K562 (cell line): ENCODE measurements at regions not wholly inside any gene's neighbourhood (a gene's known extent, or its start where the extent isn't known, plus 50 kb on each side); places are given as distances from the start of the nearest gene placed in this dataset.

Source experiments
- ATF4 ChIP-seq: fragments of 450-650 bp; formaldehyde crosslinking; IDR thresholded peaks from 2 replicates; pipeline ENCODE4 v1.4.0; 2022; ENCODE audit warnings: mild to moderate bottlenecking, moderate library complexity
- ATF7 ChIP-seq: fragments of 450-650 bp; IDR thresholded peaks from 2 replicates; pipeline ENCODE4 v1.7.1; 2014; ENCODE audit warnings: mild to moderate bottlenecking, moderate library complexity
- CEBPG ChIP-seq, 3 experiments: fragments of 200-800 bp in 1 of 3; sonication (Bioruptor generic) in 1 of 3; sonication (generic) in 1 of 3; formaldehyde crosslinking in 1 of 3; IDR thresholded peaks in 2 of 3; conservative IDR thresholded peaks in 1 of 3; 2 replicates each; pipeline versions ENCODE4 v1.6.1 to v1.8.0; 2016 to 2022; ENCODE audit warnings: missing compliant biosample characterization in 2 of 3, missing genetic modification characterization in 2 of 3, mild to moderate bottlenecking in 1 of 3, missing genetic modification reagents in 1 of 3
- CXXC5 ChIP-seq: fragments of 250-450 bp; sonication (Bioruptor Pico); IDR thresholded peaks from 2 replicates; pipeline ENCODE4 v1.8.0; 2022; ENCODE audit warnings: inconsistent platforms, mild to moderate bottlenecking, moderate library complexity
- FOSL1 ChIP-seq: fragments of 200-800 bp; sonication (Bioruptor generic); conservative IDR thresholded peaks from 2 replicates; pipeline ENCODE4 v1.6.1; 2016; ENCODE audit warnings: missing genetic modification characterization, missing compliant biosample characterization
- HDAC3 ChIP-seq: fragments of 450-650 bp; IDR thresholded peaks from 2 replicates; pipeline ENCODE4 v1.6.1; 2018; ENCODE audit warnings: borderline replicate concordance, mild to moderate bottlenecking, moderate library complexity; ENCODE audit not compliant: partially characterized antibody
- HDAC6 ChIP-seq: IDR thresholded peaks from 2 replicates; pipeline ENCODE4 v1.6.1; 2012; ENCODE audit warnings: low read depth, mild to moderate bottlenecking, control low read depth, inconsistent platforms, low read length, moderate library complexity
- LEF1 ChIP-seq: fragments of 450-650 bp; IDR thresholded peaks from 2 replicates; pipeline ENCODE4 v1.6.1; 2016; ENCODE audit warnings: mild to moderate bottlenecking
- MEIS2 ChIP-seq: fragments of 450-650 bp; IDR thresholded peaks from 2 replicates; pipeline ENCODE4 v1.6.1; 2014; ENCODE audit warnings: mild to moderate bottlenecking; ENCODE audit not compliant: partially characterized antibody
- PKNOX1 ChIP-seq: fragments of 450-650 bp; IDR thresholded peaks from 2 replicates; pipeline ENCODE4 v1.6.1; 2016
- SMARCE1 ChIP-seq: fragments of 450-650 bp; IDR thresholded peaks from 2 replicates; pipeline ENCODE4 v1.7.1; 2016; ENCODE audit warnings: mild to moderate bottlenecking
- SNAPC5 ChIP-seq: fragments of 250-450 bp; sonication (Bioruptor Pico); IDR thresholded peaks from 2 replicates; pipeline ENCODE4 v1.8.0; 2021; ENCODE audit warnings: moderate library complexity, mild to moderate bottlenecking, inconsistent platforms
- SRF ChIP-seq, 2 experiments: fragments of 250-450, 450-650 bp in 1 of 2; sonication (Bioruptor Pico) in 1 of 2; sonication (generic) in 1 of 2; formaldehyde crosslinking; IDR thresholded peaks; 2 replicates each; pipeline versions ENCODE4 v1.5.0 to v1.5.1; 2020 to 2022; ENCODE audit warnings: mild to moderate bottlenecking in 1 of 2, missing genetic modification reagents in 1 of 2
- TRIM24 ChIP-seq, 2 experiments: fragments of 450-650 bp; IDR thresholded peaks; 2 replicates each; pipeline ENCODE4 v1.6.1; 2016
- ZFP91 ChIP-seq: sonication (generic); formaldehyde crosslinking; IDR thresholded peaks from 2 replicates; pipeline ENCODE4 v1.8.0; 2022; ENCODE audit warnings: mild to moderate bottlenecking, missing genetic modification reagents
- ZNF318 ChIP-seq, 2 experiments: fragments of 450-650 bp; IDR thresholded peaks; 2 replicates each; pipeline ENCODE4 v1.6.1; 2016; ENCODE audit warnings: mild to moderate bottlenecking in 2 of 2, borderline replicate concordance in 1 of 2, low read depth in 1 of 2, moderate library complexity in 1 of 2
- ZSCAN29 ChIP-seq: fragments of 450-650 bp; IDR thresholded peaks from 2 replicates; pipeline ENCODE4 v1.6.1; 2017

GRCh38 chr13:51524312-51524711, 60.0 kb upstream of the WDFY2 start (continued):
- TF ChIP-seq ZNF318 (IDR thresholded peaks at IDR 0.05; ENCODE audit: borderline replicate concordance in 1 of 2, low read depth in 1 of 2) = peak in 1 of 2 experiments; percentile 57; a peak in 1 of 4 replicates
- peak; percentile 81 for TF ChIP-seq CEBPG (CRISPR knock-in tag; IDR thresholded peaks at IDR 0.05)
- TF ChIP-seq CEBPG (tag; conservative IDR thresholded peaks at IDR 0.05 in 1 of 2, IDR thresholded peaks at IDR 0.05 in 1 of 2) = peak; percentile 93 to 97
- TF ChIP-seq LEF1 = peak; percentile 33; the same call in 1 of the 2 replicates
- TF ChIP-seq HDAC3 = peak; percentile 23
- TF ChIP-seq ZSCAN29 = no peak
- peak in 1 of 2 experiments; percentile 58; a peak in 1 of 4 replicates for TF ChIP-seq TRIM24 (IDR thresholded peaks at IDR 0.05)
- peak; percentile 74; the same call in 1 of the 2 replicates for TF ChIP-seq SMARCE1
- peak; percentile 62; the same call in 1 of the 2 replicates for TF ChIP-seq PKNOX1
- no peak for TF ChIP-seq SNAPC5 (CRISPR knock-in tag)
- TF ChIP-seq ZFP91 (CRISPR knock-in tag) = no peak
- peak; percentile 85 for TF ChIP-seq MEIS2
- TF ChIP-seq FOSL1 (tag) = peak; percentile 90
- 0 out of 2 replicates have a peak, but pooled peaks have one; percentile 13 for TF ChIP-seq CXXC5 (CRISPR knock-in tag)
- TF ChIP-seq ATF4 (CRISPR knock-in tag) = peak; percentile 86
- TF ChIP-seq HDAC6 = no peak
- TF ChIP-seq ATF7 = peak; percentile 86
- no peak for TF ChIP-seq SRF (CRISPR knock-in tag; IDR thresholded peaks at IDR 0.05)
